PC-3 (cell line): ENCODE measurements at regions not wholly inside any gene's neighbourhood (a gene's known extent, or its start where the extent isn't known, plus 50 kb on each side); places are given as distances from the start of the nearest gene placed in this dataset.

ENCODE experiments used
- ATAC-seq: fragments of 200-7000 bp; cut with Tn5 transposase; 2 replicates; pipeline ENCODE4 v1.9.1; 2020; ENCODE audit warnings: mild to moderate bottlenecking, moderate library complexity
- BruUV-seq: library from RNA; stranded (reverse); fragments of 400-500 nt; replicated peaks from 2 replicates; lab custom pipeline; 2021; lab: Mats Ljungman, UMichigan
- CTCF ChIA-PET: fragments of 300-600 bp; sonication (Branson Sonifier 250); formaldehyde crosslinking; loops from one replicate; lab custom pipeline; 2022; ENCODE audit warnings: antibody characterized with exemption; lab: Charles Lee
- POLR2A ChIA-PET: fragments of 300-600 bp; sonication (Branson Sonifier 250); formaldehyde crosslinking; loops from one replicate; lab custom pipeline; 2022; ENCODE audit warnings: antibody characterized with exemption; ENCODE audit not compliant: unreplicated experiment; lab: Charles Lee
- DNase-seq: peaks from one replicate; pipeline ENCODE4 v3.0.0-alpha.2; 2015
- H2AFZ ChIP-seq: fragments of 300-600 bp; sonication (generic); 2 replicates; pipeline ENCODE4 v1.6.0; 2016; ENCODE audit warnings: antibody characterized with exemption, low read length
- H3F3A ChIP-seq: fragments of 300-600 bp; sonication (generic); one replicate; pipeline ENCODE4 v1.6.0; 2017; ENCODE audit warnings: antibody characterized with exemption, low read length, control low read depth, mild to moderate bottlenecking; ENCODE audit not compliant: unreplicated experiment
- H3K27ac ChIP-seq: fragments of 300-600 bp; sonication (generic); 2 replicates; pipeline ENCODE4 v1.5.1; 2016; ENCODE audit warnings: mild to moderate bottlenecking, low read length
- H3K27me3 ChIP-seq: fragments of 300-600 bp; sonication (generic); 2 replicates; pipeline ENCODE4 v1.6.1; 2016; ENCODE audit warnings: low read length, mixed read lengths
- H3K36me3 ChIP-seq: fragments of 300-600 bp; sonication (generic); 2 replicates; pipeline ENCODE4 v1.6.1; 2016; ENCODE audit warnings: low read depth, mixed run types, low read length, mixed read lengths
- H3K4me1 ChIP-seq: fragments of 300-600 bp; sonication (generic); 2 replicates; pipeline ENCODE4 v1.5.1; 2016; ENCODE audit warnings: low read length; ENCODE audit not compliant: insufficient read depth
- H3K4me2 ChIP-seq: fragments of 300-600 bp; sonication (generic); 2 replicates; pipeline ENCODE4 v1.6.0; 2016; ENCODE audit warnings: low read length
- H3K4me3 ChIP-seq: fragments of 300-600 bp; sonication (generic); 2 replicates; pipeline ENCODE4 v1.5.1; 2016; ENCODE audit warnings: mild to moderate bottlenecking, low read length, mixed read lengths
- H3K79me2 ChIP-seq: fragments of 300-600 bp; sonication (generic); 2 replicates; pipeline ENCODE4 v1.6.1; 2017; ENCODE audit warnings: low read length, mixed read lengths
- H3K9ac ChIP-seq: fragments of 300-600 bp; sonication (generic); 2 replicates; pipeline ENCODE4 v1.6.0; 2016; ENCODE audit warnings: mild to moderate bottlenecking, low read length
- H3K9me2 ChIP-seq: fragments of 300-600 bp; sonication (generic); replicated peaks from 2 replicates; pipeline ENCODE4 v1.6.1; 2016; ENCODE audit warnings: mixed run types, low read length, mixed read lengths
- H3K9me3 ChIP-seq: fragments of 300-600 bp; sonication (generic); 2 replicates; pipeline ENCODE4 v1.6.1; 2016; ENCODE audit warnings: low read length, mixed read lengths
- H4K20me1 ChIP-seq: fragments of 300-600 bp; sonication (generic); 2 replicates; pipeline ENCODE4 v1.6.1; 2016; ENCODE audit warnings: low read length, mixed read lengths
- CTCF ChIP-seq: fragments of 300-600 bp; sonication (generic); conservative IDR thresholded peaks from 2 replicates; pipeline ENCODE4 v1.5.1; 2017; ENCODE audit warnings: antibody characterized with exemption, low read depth, mild to moderate bottlenecking, low read length
- EZH2 ChIP-seq: fragments of 300-600 bp; sonication (generic); IDR thresholded peaks from one replicate; pipeline ENCODE4 v1.6.1; 2017; ENCODE audit warnings: antibody characterized with exemption, mild to moderate bottlenecking, low read length; ENCODE audit not compliant: unreplicated experiment
- EZH2phosphoT487 ChIP-seq: fragments of 300-600 bp; sonication (generic); IDR thresholded peaks from 2 replicates; pipeline ENCODE4 v1.6.1; 2018; ENCODE audit warnings: mild to moderate bottlenecking, antibody characterized with exemption, low read length, borderline replicate concordance
- intact Hi-C: fragments of 100-400 bp; cut with micrococcal nuclease; formaldehyde crosslinking; loops from 2 replicates; pipeline ENCODE4 v1.9.0; 2023

- H3F3A ChIP-seq, result no peaks in the 10 kb centered on the region
- no TSS peak for BruUV-seq
- H3K27ac ChIP-seq, result no peak overlapping the region
- H3K9ac ChIP-seq, result no peak overlapping the region
- DNase-seq, result no peak
- H3K79me2 ChIP-seq, result no peaks in the 10 kb centered on the region
- H3K36me3 ChIP-seq, result no peaks in the 10 kb centered on the region
- H4K20me1 ChIP-seq, result no peaks in the 10 kb centered on the region
- POLR2A ChIA-PET, result no interaction called here
- no peak for TF ChIP-seq EZH2phosphoT487
- TF ChIP-seq EZH2, result no peak
- no peak for TF ChIP-seq CTCF
- no peaks in the 10 kb centered on the region for H3K9me2 ChIP-seq
- H3K4me3 ChIP-seq, result no peak overlapping the region
- H3K4me2 ChIP-seq, result no peak overlapping the region
- 0 out of 2 replicates have a peak, but pooled peaks cover 3% of the 10 kb centered on the region for H3K27me3 ChIP-seq
- no peaks in the 10 kb centered on the region for H3K4me1 ChIP-seq
- intact Hi-C loops, result no loop called here
- CTCF ChIA-PET, result no interaction called here
- no peaks in the 10 kb centered on the region for H3K9me3 ChIP-seq
- no peak for ATAC-seq
- H2AFZ ChIP-seq, result no peak overlapping the region
Observed at GRCh38 chr16:54458923-54459322, 172.3 kb upstream of the IRX3 start.

- no peak overlapping the region for H3K27ac ChIP-seq
- CTCF ChIA-PET, result no interaction called here
- no TSS peak for BruUV-seq
- no peaks in the 10 kb centered on the region for H3F3A ChIP-seq
- H3K27me3 ChIP-seq, result 0 out of 2 replicates have a peak, but pooled peaks cover 3% of the 10 kb centered on the region
- H3K4me1 ChIP-seq, result no peaks in the 10 kb centered on the region
- no peak overlapping the region for H2AFZ ChIP-seq
- H4K20me1 ChIP-seq, result no peaks in the 10 kb centered on the region
- H3K36me3 ChIP-seq, result no peaks in the 10 kb centered on the region
- intact Hi-C loops, result no loop called here
- no peaks in the 10 kb centered on the region for H3K9me3 ChIP-seq
- POLR2A ChIA-PET, result no interaction called here
- no peaks in the 10 kb centered on the region for H3K9me2 ChIP-seq
- ATAC-seq, result no peak
- TF ChIP-seq EZH2, result no peak
- TF ChIP-seq EZH2phosphoT487, result no peak
- no peak for TF ChIP-seq CTCF
- no peak overlapping the region for H3K9ac ChIP-seq
- H3K4me2 ChIP-seq, result no peak overlapping the region
- H3K4me3 ChIP-seq, result no peak overlapping the region
- no peaks in the 10 kb centered on the region for H3K79me2 ChIP-seq
- no peak for DNase-seq
Observed at GRCh38 chr16:54456291-54456690, 169.7 kb upstream of the IRX3 start.

- TF ChIP-seq CTCF (no peak), EZH2 (no peak), EZH2phosphoT487 (no peak)
- H3K4me2 ChIP-seq, result no peak overlapping the region
- no peaks in the 10 kb centered on the region for H4K20me1 ChIP-seq
- no peaks in the 10 kb centered on the region for H3K9me3 ChIP-seq
- H3K4me3 ChIP-seq, result no peak overlapping the region
- H3K27ac ChIP-seq, result no peak overlapping the region
- no peak overlapping the region for H3K9ac ChIP-seq
- ChIA-PET CTCF (no interaction called here), POLR2A (no interaction called here)
- H3K9me2 ChIP-seq, result no peaks in the 10 kb centered on the region
- BruUV-seq, result no TSS peak
- H2AFZ ChIP-seq, result no peak overlapping the region
- 0 out of 2 replicates have a peak, but pooled peaks cover 3% of the 10 kb centered on the region for H3K27me3 ChIP-seq
- ATAC-seq (no peak), DNase-seq (no peak)
- H3K4me1 ChIP-seq, result no peaks in the 10 kb centered on the region
- H3K79me2 ChIP-seq, result no peaks in the 10 kb centered on the region
- H3K36me3 ChIP-seq, result no peaks in the 10 kb centered on the region
- H3F3A ChIP-seq, result no peaks in the 10 kb centered on the region
- intact Hi-C loops, result no loop called here
Observed at GRCh38 chr16:54455030-54455725, 168.6 kb upstream of the IRX3 start.
